ENCODE measurements at regions not wholly inside any gene's neighbourhood (a gene's known extent, or its start where the extent isn't known, plus 50 kb on each side); places are given as distances from the start of the nearest gene placed in this dataset.

DNA sequence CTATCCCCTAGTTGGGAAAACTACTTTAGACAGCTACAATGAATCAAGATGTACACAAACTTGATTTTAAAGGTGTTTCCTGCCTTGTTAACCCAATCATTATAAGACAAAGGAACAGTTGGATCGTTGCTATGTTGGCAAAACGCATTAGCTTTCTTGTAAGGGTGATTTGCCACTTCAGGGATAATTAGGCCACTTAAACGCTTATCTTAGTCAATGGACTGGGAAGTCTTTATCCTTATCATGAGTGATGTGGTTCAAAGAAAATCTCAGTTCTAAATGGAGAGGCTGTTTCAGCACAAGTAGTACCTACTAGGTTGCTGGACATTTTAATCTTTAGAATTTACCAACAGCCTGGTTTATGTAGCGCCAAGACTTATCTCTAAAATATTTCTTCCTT, 406.1 kb upstream of the MEX3C start:
- no peaks in the 10 kb centered on the region for H3K27me3 ChIP-seq (replicated peaks; ENCODE audit: insufficient read depth, low read length)
- H3K9ac ChIP-seq (ENCODE audit: low read length), result no peak overlapping the region
- no peaks in the 10 kb centered on the region for H3F3A ChIP-seq (ENCODE audit: insufficient read depth, low read length)
- no peak overlapping the region for H2AFZ ChIP-seq (ENCODE audit: low read length)
- no peak overlapping the region for H3K4me2 ChIP-seq (ENCODE audit: low read depth, low read length)
- H3K4me1 ChIP-seq (ENCODE audit: low read length), result no peaks in the 10 kb centered on the region
- H3K36me3 ChIP-seq (replicated peaks; ENCODE audit: insufficient read depth, low read length), result no peaks in the 10 kb centered on the region
- H3K9me3 ChIP-seq (replicated peaks; ENCODE audit: insufficient read depth, low read length), result no peaks in the 10 kb centered on the region
- no peak overlapping the region for H3K27ac ChIP-seq (ENCODE audit: low read length)
- H3K79me2 ChIP-seq (ENCODE audit: low read length), result no peaks in the 10 kb centered on the region
- no peak overlapping the region for H3K4me3 ChIP-seq (ENCODE audit: low read length)
- no peak for TF ChIP-seq EZH2 (optimal IDR thresholded peaks at IDR 0.05; ENCODE audit: low read depth, low read length)
- no peak for TF ChIP-seq EZH2phosphoT487 (IDR thresholded peaks at IDR 0.05; ENCODE audit: low read length)
- TF ChIP-seq, protein P1, sequence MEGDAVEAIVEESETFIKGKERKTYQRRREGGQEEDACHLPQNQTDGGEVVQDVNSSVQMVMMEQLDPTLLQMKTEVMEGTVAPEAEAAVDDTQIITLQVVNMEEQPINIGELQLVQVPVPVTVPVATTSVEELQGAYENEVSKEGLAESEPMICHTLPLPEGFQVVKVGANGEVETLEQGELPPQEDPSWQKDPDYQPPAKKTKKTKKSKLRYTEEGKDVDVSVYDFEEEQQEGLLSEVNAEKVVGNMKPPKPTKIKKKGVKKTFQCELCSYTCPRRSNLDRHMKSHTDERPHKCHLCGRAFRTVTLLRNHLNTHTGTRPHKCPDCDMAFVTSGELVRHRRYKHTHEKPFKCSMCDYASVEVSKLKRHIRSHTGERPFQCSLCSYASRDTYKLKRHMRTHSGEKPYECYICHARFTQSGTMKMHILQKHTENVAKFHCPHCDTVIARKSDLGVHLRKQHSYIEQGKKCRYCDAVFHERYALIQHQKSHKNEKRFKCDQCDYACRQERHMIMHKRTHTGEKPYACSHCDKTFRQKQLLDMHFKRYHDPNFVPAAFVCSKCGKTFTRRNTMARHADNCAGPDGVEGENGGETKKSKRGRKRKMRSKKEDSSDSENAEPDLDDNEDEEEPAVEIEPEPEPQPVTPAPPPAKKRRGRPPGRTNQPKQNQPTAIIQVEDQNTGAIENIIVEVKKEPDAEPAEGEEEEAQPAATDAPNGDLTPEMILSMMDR (IDR thresholded peaks at IDR 0.05; ENCODE audit: low read length), result no peak
- H3K9me2 ChIP-seq (replicated peaks; ENCODE audit: insufficient read depth, low read length), result no peaks in the 10 kb centered on the region
- DNase-seq, result no peak
- no peaks in the 10 kb centered on the region for H4K20me1 ChIP-seq (ENCODE audit: insufficient read depth, low read length)

DNA sequence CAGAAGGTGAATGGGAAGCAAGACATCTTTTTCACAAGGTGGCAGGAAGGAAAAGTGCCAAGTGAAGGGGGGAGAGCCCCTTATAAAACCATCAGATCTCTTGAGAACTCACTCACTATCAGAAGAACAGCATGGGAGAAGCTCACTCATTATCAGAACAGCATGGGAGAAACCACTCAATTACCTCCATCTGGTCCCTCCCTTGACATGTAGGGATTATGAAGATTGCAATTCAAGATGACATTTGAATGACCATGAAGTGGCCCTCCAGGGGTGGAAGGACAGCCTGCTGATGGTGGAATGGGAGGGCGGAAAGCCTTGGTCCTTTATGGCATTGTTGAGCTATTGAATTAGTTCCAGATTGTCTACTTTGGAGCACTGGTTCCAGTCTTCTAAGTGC, 413.0 kb upstream of the MEX3C start:
- Histone ChIP-seq H3K27me3 (replicated peaks; ENCODE audit: insufficient read depth, low read length) (no peaks in the 10 kb centered on the region), H4K20me1 (ENCODE audit: insufficient read depth, low read length) (no peaks in the 10 kb centered on the region), H3K4me3 (ENCODE audit: low read length) (no peak overlapping the region), H3F3A (ENCODE audit: insufficient read depth, low read length) (no peaks in the 10 kb centered on the region), H3K27ac (ENCODE audit: low read length) (no peak overlapping the region), H3K4me1 (ENCODE audit: low read length) (no peaks in the 10 kb centered on the region), H3K79me2 (ENCODE audit: low read length) (no peaks in the 10 kb centered on the region), H3K36me3 (replicated peaks; ENCODE audit: insufficient read depth, low read length) (no peaks in the 10 kb centered on the region), H3K4me2 (ENCODE audit: low read depth, low read length) (no peak overlapping the region), H3K9me3 (replicated peaks; ENCODE audit: insufficient read depth, low read length) (no peaks in the 10 kb centered on the region), H3K9ac (ENCODE audit: low read length) (no peak overlapping the region), H2AFZ (ENCODE audit: low read length) (no peak overlapping the region), H3K9me2 (replicated peaks; ENCODE audit: insufficient read depth, low read length) (no peaks in the 10 kb centered on the region)
- no peak for DNase-seq
- TF ChIP-seq, protein P1 (IDR thresholded peaks at IDR 0.05; ENCODE audit: low read length), result no peak
- TF ChIP-seq EZH2phosphoT487 (IDR thresholded peaks at IDR 0.05; ENCODE audit: low read length) (no peak), EZH2 (optimal IDR thresholded peaks at IDR 0.05; ENCODE audit: low read depth, low read length) (no peak)

DNA sequence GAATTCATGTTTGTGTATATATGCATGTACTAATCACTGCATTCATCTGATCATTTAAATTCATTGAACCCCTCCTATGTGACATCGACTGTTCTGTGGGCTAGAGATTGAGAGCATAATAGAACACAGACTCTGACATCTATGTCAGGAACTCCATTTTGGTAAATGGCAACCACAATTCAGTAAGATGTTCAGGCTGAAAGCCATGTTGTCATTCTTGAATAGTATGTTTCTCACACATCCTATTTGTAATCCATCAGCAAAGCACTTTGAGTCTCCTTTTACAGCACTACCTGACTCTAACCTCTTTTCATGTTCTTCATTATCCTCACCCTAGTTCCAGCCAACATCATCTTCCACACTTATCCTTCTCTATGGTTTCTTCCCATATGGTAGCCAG, 413.8 kb upstream of the MEX3C start:
- TF ChIP-seq EZH2 (optimal IDR thresholded peaks at IDR 0.05; ENCODE audit: low read depth, low read length) (no peak), EZH2phosphoT487 (IDR thresholded peaks at IDR 0.05; ENCODE audit: low read length) (no peak)
- TF ChIP-seq, protein P1 (IDR thresholded peaks at IDR 0.05; ENCODE audit: low read length), result no peak
- Histone ChIP-seq H3K4me1 (ENCODE audit: low read length) (no peaks in the 10 kb centered on the region), H3K9me3 (replicated peaks; ENCODE audit: insufficient read depth, low read length) (no peaks in the 10 kb centered on the region), H3K27ac (ENCODE audit: low read length) (no peak overlapping the region), H3K36me3 (replicated peaks; ENCODE audit: insufficient read depth, low read length) (no peaks in the 10 kb centered on the region), H3K9me2 (replicated peaks; ENCODE audit: insufficient read depth, low read length) (no peaks in the 10 kb centered on the region), H3K79me2 (ENCODE audit: low read length) (no peaks in the 10 kb centered on the region), H3K9ac (ENCODE audit: low read length) (no peak overlapping the region), H2AFZ (ENCODE audit: low read length) (no peak overlapping the region), H3F3A (ENCODE audit: insufficient read depth, low read length) (no peaks in the 10 kb centered on the region), H3K4me2 (ENCODE audit: low read depth, low read length) (no peak overlapping the region), H3K4me3 (ENCODE audit: low read length) (no peak overlapping the region), H3K27me3 (replicated peaks; ENCODE audit: insufficient read depth, low read length) (no peaks in the 10 kb centered on the region), H4K20me1 (ENCODE audit: insufficient read depth, low read length) (no peaks in the 10 kb centered on the region)
- no peak for DNase-seq
